ENCODE measurements at regions not wholly inside any gene's neighbourhood (a gene's known extent, or its start where the extent isn't known, plus 50 kb on each side); places are given as distances from the start of the nearest gene placed in this dataset.

DNA sequence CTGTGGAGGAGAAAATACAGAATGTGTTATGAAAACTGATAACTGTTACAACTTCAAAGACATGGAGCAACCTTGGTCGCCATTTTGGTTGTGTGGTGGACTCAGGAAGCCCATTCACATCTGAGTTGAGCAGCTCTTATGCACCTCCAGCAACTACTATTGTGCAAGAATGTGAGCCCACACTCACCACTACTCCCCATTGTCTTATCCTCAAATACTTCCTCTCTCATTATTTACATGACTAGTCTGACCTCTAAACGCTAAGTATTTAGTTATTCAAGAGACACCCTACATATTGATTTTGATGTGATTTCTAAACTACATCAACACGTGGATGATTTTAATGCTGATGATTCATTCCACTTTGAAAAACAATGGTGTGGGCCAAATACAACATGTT lies 516.6 kb upstream of the CLINT1 start:
- no peak for TF ChIP-seq EED (IDR thresholded peaks at IDR 0.05; ENCODE audit: low read depth)
- no peak for TF ChIP-seq BRCA1 (IDR thresholded peaks at IDR 0.05; ENCODE audit: low read depth, low read length)
- no peak for TF ChIP-seq USF1 (IDR thresholded peaks at IDR 0.05; ENCODE audit: borderline replicate concordance, extremely low read length, insufficient read depth, low read depth, low read length)
- TF ChIP-seq, protein P1, sequence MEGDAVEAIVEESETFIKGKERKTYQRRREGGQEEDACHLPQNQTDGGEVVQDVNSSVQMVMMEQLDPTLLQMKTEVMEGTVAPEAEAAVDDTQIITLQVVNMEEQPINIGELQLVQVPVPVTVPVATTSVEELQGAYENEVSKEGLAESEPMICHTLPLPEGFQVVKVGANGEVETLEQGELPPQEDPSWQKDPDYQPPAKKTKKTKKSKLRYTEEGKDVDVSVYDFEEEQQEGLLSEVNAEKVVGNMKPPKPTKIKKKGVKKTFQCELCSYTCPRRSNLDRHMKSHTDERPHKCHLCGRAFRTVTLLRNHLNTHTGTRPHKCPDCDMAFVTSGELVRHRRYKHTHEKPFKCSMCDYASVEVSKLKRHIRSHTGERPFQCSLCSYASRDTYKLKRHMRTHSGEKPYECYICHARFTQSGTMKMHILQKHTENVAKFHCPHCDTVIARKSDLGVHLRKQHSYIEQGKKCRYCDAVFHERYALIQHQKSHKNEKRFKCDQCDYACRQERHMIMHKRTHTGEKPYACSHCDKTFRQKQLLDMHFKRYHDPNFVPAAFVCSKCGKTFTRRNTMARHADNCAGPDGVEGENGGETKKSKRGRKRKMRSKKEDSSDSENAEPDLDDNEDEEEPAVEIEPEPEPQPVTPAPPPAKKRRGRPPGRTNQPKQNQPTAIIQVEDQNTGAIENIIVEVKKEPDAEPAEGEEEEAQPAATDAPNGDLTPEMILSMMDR (IDR thresholded peaks at IDR 0.05 in 2 of 3, conservative IDR thresholded peaks at IDR 0.05 in 1 of 3; ENCODE audit: control insufficient read depth in 2 of 3, extremely low read depth in 1 of 3, insufficient read depth in 1 of 3, low read depth in 3 of 3, low read length in 3 of 3), result no peak
- TF ChIP-seq SMAD1 (IDR thresholded peaks at IDR 0.05; ENCODE audit: low read depth, partially characterized antibody), result no peak
- no peak for TF ChIP-seq NRF1 (conservative IDR thresholded peaks at IDR 0.05; ENCODE audit: low read depth, low read length)
- no peak for TF ChIP-seq MAX (IDR thresholded peaks at IDR 0.05; ENCODE audit: low read depth, low read length)
- no peak for TF ChIP-seq USF2 (IDR thresholded peaks at IDR 0.05; ENCODE audit: borderline replicate concordance, low read depth, low read length)
